ENCODE measurements at regions not wholly inside any gene's neighbourhood (a gene's known extent, or its start where the extent isn't known, plus 50 kb on each side); places are given as distances from the start of the nearest gene placed in this dataset.

GRCh38 chr6:92710048-92710447, 709.3 kb downstream of the EPHA7 start:
- Histone ChIP-seq H2BK120ac (replicated peaks; ENCODE audit: low read depth, low read length) (no peak overlapping the region), H3K9ac (replicated peaks in 1 of 4; ENCODE audit: extremely low read depth in 1 of 4, low read depth in 3 of 4, low read length in 3 of 4) (no peak overlapping the region), H3K4me2 (ENCODE audit: insufficient read depth in 1 of 2, low read depth in 2 of 2, low read length in 2 of 2) (no peak overlapping the region), H3K79me2 (ENCODE audit: control insufficient read depth in 1 of 2, insufficient read depth in 2 of 2, low read length in 2 of 2) (no peaks in the 10 kb centered on the region), H2BK5ac (ENCODE audit: low read depth, low read length) (no peak overlapping the region), H4K20me1 (replicated peaks in 1 of 2; ENCODE audit: control insufficient read depth in 1 of 2, insufficient read depth in 2 of 2, low read length in 2 of 2) (no peaks in the 10 kb centered on the region), H3K4me3 (ENCODE audit: extremely low read depth in 1 of 4, insufficient read depth in 2 of 4, low read depth in 3 of 4, low read length in 4 of 4) (no peak overlapping the region), H2BK15ac (ENCODE audit: low read length) (no peak overlapping the region), H3K23ac (ENCODE audit: insufficient read length) (no peak overlapping the region), H3K9me3 (ENCODE audit: insufficient read depth in 2 of 2, low read depth in 1 of 2, low read length in 1 of 2) (no peaks in the 10 kb centered on the region), H3K27ac (ENCODE audit: low read depth, low read length) (no peak overlapping the region), H2AFZ (ENCODE audit: low read length) (no peak overlapping the region), H3K27me3 (replicated peaks in 1 of 4; ENCODE audit: control insufficient read depth in 3 of 4, extremely low read depth in 1 of 4, insufficient read depth in 3 of 4, low read length in 3 of 4) (no peaks in the 10 kb centered on the region), H3K79me1 (ENCODE audit: low read depth, low read length) (no peaks in the 10 kb centered on the region), H3K4me1 (replicated peaks in 1 of 4; ENCODE audit: control insufficient read depth in 3 of 4, insufficient read depth in 4 of 4, low read length in 3 of 4) (no peaks in the 10 kb centered on the region), H2AK5ac (ENCODE audit: low read depth, low read length) (no peak overlapping the region), H3K56ac (replicated peaks; ENCODE audit: insufficient read length, low read depth, low read length) (no peak overlapping the region), H2BK12ac (ENCODE audit: low read depth, low read length) (no peak overlapping the region), H3K23me2 (ENCODE audit: low read depth, low read length) (no peaks in the 10 kb centered on the region), H3K36me3 (ENCODE audit: control insufficient read depth in 2 of 4, insufficient read depth in 4 of 4, low read length in 3 of 4) (no peaks in the 10 kb centered on the region), H3K4ac (replicated peaks; ENCODE audit: insufficient read length, low read depth, low read length) (no peak overlapping the region), H4K91ac (replicated peaks; ENCODE audit: insufficient read length, low read length) (no peak overlapping the region), H4K5ac (ENCODE audit: insufficient read length, low read depth, low read length) (no peak overlapping the region), H2BK20ac (ENCODE audit: low read length) (no peak overlapping the region), H3K14ac (ENCODE audit: insufficient read length) (no peak overlapping the region), H3K18ac (ENCODE audit: extremely low read depth, low read length) (no peak overlapping the region), H4K8ac (ENCODE audit: extremely low read depth, insufficient read depth, low read length) (no peak overlapping the region)
- ChIA-PET POLR2A (ENCODE audit: partially characterized antibody) (no interaction called here), CTCF (ENCODE audit: partially characterized antibody) (no interaction called here)
- TF ChIP-seq SP2 (IDR thresholded peaks at IDR 0.05; ENCODE audit: low read length) = no peak
- TF ChIP-seq SIN3A (conservative IDR thresholded peaks at IDR 0.05 in 1 of 2, IDR thresholded peaks at IDR 0.05 in 1 of 2; ENCODE audit: low read depth in 1 of 2, low read length in 2 of 2) = no peak
- FAIRE-seq = no peak
- 88% methylated on average over 3 of the region's 3 CpGs; no CpG with 5 or more reads in 1 of the 2 experiments for WGBS, 2 experiments (ENCODE audit: extremely low coverage in 1 of 2, insufficient coverage in 1 of 2, insufficient read length in 1 of 2, insufficient replicate concordance in 2 of 2, low coverage in 1 of 2, low lambda C conversion rate in 2 of 2, missing lambda C conversion rate in 1 of 2)
- no peak for DNase-seq (ENCODE audit: low read depth in 1 of 2, low spot score in 2 of 2)

Measured in H1 (cell line).